Left ventricle myocardium superior (tissue), 1 donor: ENCODE measurements at regions not wholly inside any gene's neighbourhood (a gene's known extent, or its start where the extent isn't known, plus 50 kb on each side); places are given as distances from the start of the nearest gene placed in this dataset.
"Not testable (repeated sequence)": the region's sequence is repeated elsewhere in the genome, so short reads cannot be mapped to it uniquely, and the experiment has no call there.

Experiments used
- ATAC-seq: fragments of 200-7000 bp; cut with Tn5 transposase; one replicate; pipeline ENCODE4 v1.9.1; 2020; ENCODE audit warnings: mild to moderate bottlenecking, moderate library complexity
- DNase-seq: peaks from one replicate; pipeline ENCODE4 v3.0.0-alpha.2; 2020
- intact Hi-C: fragments of 100-400 bp; cut with micrococcal nuclease; formaldehyde crosslinking; loops from one replicate; pipeline ENCODE4 v1.11.0; 2022
- donor health status: DM: no; HTN: yes; CAD: no; lungs with severe emphysema.

GRCh38 chr5:93954421-93955069 lies 213.1 kb upstream of the POU5F2 start:
- DNase-seq (no peak), ATAC-seq (no peak)
- intact Hi-C loops: no loop called here

GRCh38 chr5:93953442-93953841 lies 212.0 kb upstream of the POU5F2 start:
- intact Hi-C loops: no loop called here

GRCh38 chr5:93941897-93942296 lies 200.5 kb upstream of the POU5F2 start:
- DNase-seq: no peak
- no peak for ATAC-seq
- intact Hi-C loops: no loop called here

More at GRCh38 chr5:93953442-93953841, 212.0 kb upstream of the POU5F2 start:
- DNase-seq (no peak), ATAC-seq (no peak)

DNA sequence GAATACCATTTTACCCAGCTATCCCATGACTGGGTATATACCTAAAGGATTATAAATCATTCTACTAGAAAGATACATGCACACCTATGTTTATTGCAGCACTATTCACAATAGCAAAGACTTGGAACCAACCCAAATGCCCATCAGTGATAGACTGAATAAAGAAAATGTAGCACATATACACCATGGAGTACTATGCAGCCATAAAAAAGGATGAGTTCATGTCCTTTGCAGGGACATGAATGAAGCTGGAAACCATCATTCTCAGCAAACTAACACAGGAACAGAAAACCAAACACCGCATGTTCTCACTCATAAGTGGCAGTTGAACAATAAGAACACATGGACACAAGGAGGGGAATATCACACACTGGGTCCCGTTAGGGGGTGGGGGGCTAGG lies 191.9 kb upstream of the POU5F2 start:
- intact Hi-C loops, ATAC-seq, DNase-seq: not testable (repeated sequence)

- DNase-seq (no peak), ATAC-seq (no peak)
- intact Hi-C loops: no loop called here
These were observed 188.7 kb upstream of the POU5F2 start for GRCh38 chr5:93930098-93930497.

DNA sequence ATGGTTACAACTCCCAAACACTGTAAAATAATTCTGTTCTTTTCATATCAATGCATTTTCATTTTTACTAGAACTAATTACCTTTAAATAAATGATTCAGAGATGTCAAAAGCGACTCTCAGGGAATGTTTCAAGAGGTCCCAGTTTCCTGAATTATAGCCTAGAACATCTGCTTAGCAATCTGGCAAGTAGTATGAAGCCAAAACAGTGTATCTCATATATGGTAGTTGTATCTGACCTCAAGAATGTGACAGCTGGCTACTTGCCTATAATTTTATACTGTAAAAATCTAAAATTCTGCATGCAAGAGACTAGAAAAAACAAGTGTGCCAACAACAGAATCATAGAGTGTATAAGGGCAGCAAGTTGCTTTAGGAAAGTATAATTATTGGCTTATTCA lies 187.7 kb upstream of the POU5F2 start:
- intact Hi-C loops: no loop called here
- ATAC-seq: no peak

GRCh38 chr5:93926831-93927620 lies 185.6 kb upstream of the POU5F2 start:
- intact Hi-C loops: no loop called here
- DNase-seq (no peak), ATAC-seq (no peak)

More for the DNA sequence above, 187.7 kb upstream of the POU5F2 start:
- no peak for DNase-seq

GRCh38 chr5:93925321-93925720 lies 183.9 kb upstream of the POU5F2 start:
- ATAC-seq (no peak), DNase-seq (no peak)
- intact Hi-C loops: no loop called here

DNA sequence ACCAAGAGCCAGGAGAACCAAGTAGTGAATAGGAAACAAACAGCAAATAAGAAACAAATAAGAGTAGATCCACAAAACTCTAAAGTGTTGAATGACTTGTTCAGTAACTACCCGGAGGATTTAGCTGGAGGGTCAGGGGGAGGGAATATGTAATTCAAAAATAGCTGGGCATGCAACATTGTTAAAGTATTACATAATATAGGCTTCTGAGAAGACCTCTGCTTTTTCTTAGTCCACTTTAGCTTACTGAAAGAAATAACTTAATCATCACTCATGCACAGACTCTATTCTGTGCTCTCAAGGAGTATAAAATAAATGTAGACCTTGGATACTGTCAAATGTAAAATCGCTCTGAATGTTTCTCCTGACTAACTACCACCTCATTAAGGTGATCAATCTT lies 183.2 kb upstream of the POU5F2 start:
- no peak for ATAC-seq
- no peak for DNase-seq
- intact Hi-C loops: no loop called here

DNA sequence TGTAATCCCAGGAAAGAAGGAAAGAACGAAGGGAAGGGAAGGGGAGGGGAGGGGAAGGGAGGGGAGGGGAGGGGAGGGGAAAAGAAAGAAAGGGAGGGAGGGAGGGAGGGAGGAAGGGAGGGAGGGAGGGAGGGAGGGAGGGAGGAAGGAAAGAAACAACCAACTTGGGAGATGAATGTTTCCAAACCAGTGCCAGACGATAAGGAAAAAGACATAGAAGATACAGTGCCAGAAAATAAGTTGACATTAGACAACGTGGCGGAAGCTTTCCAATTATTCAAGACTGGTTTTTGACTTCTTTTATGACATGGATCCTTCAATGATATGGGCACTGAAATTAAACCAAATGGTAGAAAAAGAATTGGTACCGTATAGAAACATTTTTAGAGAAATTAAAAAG lies 181.2 kb upstream of the POU5F2 start:
- intact Hi-C loops: no loop called here
- DNase-seq (no peak), ATAC-seq (no peak)

DNA sequence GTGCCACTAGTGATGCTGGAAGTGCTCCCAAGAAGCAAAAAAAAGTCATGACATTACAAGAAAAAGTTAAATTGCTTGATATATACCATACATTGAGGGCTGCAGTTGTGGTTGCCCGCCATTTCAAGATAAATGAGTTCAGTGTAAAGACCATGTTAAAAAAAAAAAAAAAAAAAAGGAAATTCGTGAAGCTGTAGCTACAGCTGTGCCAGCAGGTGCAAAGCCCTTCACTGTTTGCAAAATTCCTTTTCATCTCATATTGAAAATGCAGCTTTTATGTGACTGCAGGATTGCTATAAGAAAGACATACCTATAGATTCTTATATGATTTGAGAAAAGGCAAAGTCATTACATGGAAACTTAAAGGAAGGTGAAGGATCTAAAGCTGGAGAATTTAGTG lies 179.6 kb upstream of the POU5F2 start:
- DNase-seq (no peak), ATAC-seq (no peak)
- intact Hi-C loops: no loop called here

GRCh38 chr5:93916872-93917271 lies 175.5 kb upstream of the POU5F2 start:
- DNase-seq: no peak
- intact Hi-C loops: no loop called here
- ATAC-seq: no peak

- intact Hi-C loops: no loop called here
These were observed 173.7 kb upstream of the POU5F2 start for GRCh38 chr5:93915142-93915553.

GRCh38 chr5:93911609-93912008 lies 170.2 kb upstream of the POU5F2 start:
- DNase-seq (no peak), ATAC-seq (no peak)
- intact Hi-C loops: no loop called here

More at GRCh38 chr5:93915142-93915553, 173.7 kb upstream of the POU5F2 start:
- no peak for DNase-seq
- no peak for ATAC-seq

- intact Hi-C loops: no loop called here
- ATAC-seq (no peak), DNase-seq (no peak)
These were observed 168.0 kb upstream of the POU5F2 start for GRCh38 chr5:93909356-93909755.

GRCh38 chr5:93904917-93905316 lies 163.5 kb upstream of the POU5F2 start:
- no peak for DNase-seq
- no peak for ATAC-seq
- intact Hi-C loops: no loop called here

DNA sequence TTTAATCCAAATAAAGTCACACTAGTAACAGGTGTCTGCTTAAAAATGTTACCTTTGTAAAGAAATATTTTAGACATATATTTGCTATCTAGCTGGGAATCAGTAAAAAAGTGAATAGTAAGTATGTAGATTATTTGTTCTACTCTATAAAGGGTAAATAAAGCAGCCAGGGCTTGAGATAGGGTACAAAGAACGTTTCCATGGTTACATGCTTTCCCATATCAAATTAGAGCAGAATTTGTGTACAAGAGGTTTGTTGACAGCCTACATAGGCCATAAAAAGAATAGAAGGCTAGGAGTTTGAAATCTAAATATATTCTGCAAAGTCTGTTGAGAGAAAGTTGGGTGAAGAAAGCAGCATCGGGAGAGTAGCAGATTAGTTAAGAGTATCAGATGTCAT lies 160.9 kb upstream of the POU5F2 start:
- no peak for DNase-seq
- intact Hi-C loops: no loop called here
- no peak for ATAC-seq

GRCh38 chr5:93899026-93899600 lies 157.7 kb upstream of the POU5F2 start:
- intact Hi-C loops: no loop called here
- ATAC-seq (no peak), DNase-seq (no peak)

DNA sequence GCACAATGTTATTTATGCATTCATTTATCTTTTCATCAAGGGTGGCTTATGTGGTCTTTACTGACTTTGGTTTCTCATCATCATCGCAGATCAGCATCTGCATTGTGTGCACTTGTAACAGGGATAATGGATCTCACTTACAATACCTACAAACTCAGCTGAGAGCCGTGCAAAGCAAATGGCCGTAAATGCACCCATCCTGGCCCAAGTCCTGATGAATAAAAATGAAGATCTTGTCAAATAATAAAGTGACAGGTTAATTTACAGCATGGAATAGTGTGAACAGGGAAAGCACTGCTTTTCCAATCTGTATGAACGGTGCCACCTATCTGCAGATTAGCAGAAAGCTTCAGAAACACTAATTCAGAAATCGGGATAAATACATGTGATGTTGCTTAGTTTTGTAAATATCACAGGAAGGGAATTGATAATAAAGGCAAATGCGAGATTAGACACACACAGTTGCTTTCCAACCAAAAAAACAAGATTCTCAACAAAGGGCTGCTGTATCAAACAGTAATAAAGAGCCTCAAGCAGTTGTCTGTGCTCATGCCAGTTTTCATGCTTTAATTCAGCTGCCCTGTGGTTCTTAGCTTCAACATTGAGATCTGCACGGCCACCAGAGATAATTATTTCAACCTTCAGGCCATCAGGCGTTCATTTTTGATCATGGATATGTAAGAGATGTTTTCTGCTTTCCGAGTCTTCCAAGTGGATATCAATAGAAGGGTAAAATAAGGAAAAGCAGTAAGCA lies 153.4 kb upstream of the POU5F2 start:
- ATAC-seq (no peak), DNase-seq (no peak)
- intact Hi-C loops: no loop called here

GRCh38 chr5:93893075-93893474 lies 151.7 kb upstream of the POU5F2 start:
- intact Hi-C loops: no loop called here
- ATAC-seq (no peak), DNase-seq (no peak)
